Stimulated activated CD8-positive, alpha-beta memory T cell treated with anti-CD3 and anti-CD28 coated beads, Interleukin-4, amount 100 ng/mL, for 48 hours (primary cell): ENCODE measurements at regions not wholly inside any gene's neighbourhood (a gene's known extent, or its start where the extent isn't known, plus 50 kb on each side); places are given as distances from the start of the nearest gene placed in this dataset.
A peak's percentile ranks its signal among the peaks of the same experiment; 100 is the strongest.

Experiments used
- DNase-seq: peaks from one replicate; pipeline ENCODE4 v3.0.0-alpha.2; 2020

- DNase-seq, result no peak
Observed at GRCh38 chr6:43840490-43841218, 70.6 kb downstream of the VEGFA start.

DNA sequence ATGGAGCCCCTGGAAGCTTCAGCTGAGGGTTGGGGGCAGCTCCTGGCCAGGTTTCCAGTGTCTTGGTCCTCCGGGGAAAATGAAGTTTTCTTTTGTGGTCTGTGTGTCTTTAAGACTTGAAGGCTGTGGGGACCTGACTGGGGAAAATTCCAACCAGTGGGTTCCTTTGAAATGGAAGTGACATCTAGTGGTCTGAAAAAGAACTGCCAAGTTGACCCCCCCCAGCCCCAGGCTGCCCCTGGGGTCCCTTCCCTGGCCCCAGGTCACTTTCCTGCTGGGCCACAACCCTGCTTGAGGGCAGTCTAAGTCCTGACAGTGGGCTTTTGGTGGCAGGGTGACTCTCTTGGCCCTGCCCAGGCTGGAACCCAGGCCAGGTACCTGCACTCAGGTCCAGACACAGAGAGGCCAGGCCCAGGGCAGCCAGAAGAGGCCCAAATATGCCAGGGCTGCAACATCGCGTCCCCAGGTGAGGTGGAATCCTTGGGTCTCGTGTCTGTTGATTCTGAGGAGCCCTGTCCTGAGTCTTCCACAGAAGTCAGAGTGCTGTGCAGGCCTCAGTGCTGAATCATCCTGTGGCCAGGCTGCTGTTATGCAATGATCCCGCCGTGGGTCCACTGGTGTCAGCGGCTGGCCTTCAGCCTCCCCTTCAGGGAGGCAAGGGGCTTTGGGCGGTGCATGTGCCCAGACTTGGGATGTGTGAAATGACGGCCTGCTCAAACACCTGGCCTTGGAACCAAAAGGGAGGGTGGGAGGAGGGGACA lies 68.4 kb downstream of the VEGFA start:
- DNase-seq, result peak; percentile 25

GRCh38 chr6:43837507-43837906 lies 67.5 kb downstream of the VEGFA start:
- DNase-seq, result no peak

- DNase-seq, result no peak
Observed at GRCh38 chr6:43836507-43837240, 66.7 kb downstream of the VEGFA start.
